CD14-positive monocyte (primary cell): ENCODE measurements at regions not wholly inside any gene's neighbourhood (a gene's known extent, or its start where the extent isn't known, plus 50 kb on each side); places are given as distances from the start of the nearest gene placed in this dataset.

Experiments used
- DNase-seq, 3 donors: peaks; one replicate each; pipeline ENCODE4 v3.0.0-alpha.2; 2011 to 2022
- H2AFZ ChIP-seq: 2 replicates; pipeline ENCODE4 v1.6.0; 2012; ENCODE audit warnings: mild to moderate bottlenecking, low read depth, low read length, inconsistent platforms; ENCODE audit not compliant: insufficient read depth, poor library complexity, severe bottlenecking
- H3K27ac ChIP-seq, 2 donors: 1 replicate in 1 of 2; 2 replicates in 1 of 2; pipeline ENCODE4 v1.5.1; 2012 to 2013; ENCODE audit warnings: low read length in 2 of 2, control low read depth in 1 of 2, inconsistent platforms in 1 of 2, low read depth in 1 of 2, mild to moderate bottlenecking in 1 of 2
- H3K27me3 ChIP-seq, 2 donors: one replicate each; pipeline versions ENCODE4 v1.6.0 to v1.6.1; 2011 to 2013; ENCODE audit warnings: low read length in 2 of 2; ENCODE audit not compliant: control insufficient read depth in 2 of 2, insufficient read depth in 2 of 2
- H3K36me3 ChIP-seq, 2 donors: replicated peaks in 1 of 2; 1 replicate in 1 of 2; 2 replicates in 1 of 2; pipeline versions ENCODE4 v1.5.1 to v1.6.1; 2012 to 2013; ENCODE audit warnings: low read length in 2 of 2, control low read depth in 1 of 2, inconsistent platforms in 1 of 2, mild to moderate bottlenecking in 1 of 2; ENCODE audit not compliant: insufficient read depth in 2 of 2, control insufficient read depth in 1 of 2
- H3K4me1 ChIP-seq, 2 donors: 1 replicate in 1 of 2; 2 replicates in 1 of 2; pipeline versions ENCODE4 v1.5.1 to v1.6.1; 2012 to 2013; ENCODE audit warnings: low read length in 2 of 2, control low read depth in 1 of 2, inconsistent platforms in 1 of 2, mild to moderate bottlenecking in 1 of 2, moderate library complexity in 1 of 2; ENCODE audit not compliant: insufficient read depth in 2 of 2, control insufficient read depth in 1 of 2
- H3K4me2 ChIP-seq: replicated peaks from 2 replicates; pipeline ENCODE3; 2012; ENCODE audit warnings: low read length, moderate library complexity, mild to moderate bottlenecking; ENCODE audit not compliant: poor library complexity, severe bottlenecking; ENCODE audit errors: extremely low read depth
- H3K4me3 ChIP-seq, 3 experiments: fragments of 200-600 bp in 1 of 3; sonication (generic) in 1 of 3; replicated peaks in 1 of 3; 1 replicate in 2 of 3; 2 replicates in 1 of 3; pipeline ENCODE4 v1.5.1; 2011 to 2013; ENCODE audit warnings: low read length in 3 of 3, mild to moderate bottlenecking in 3 of 3, control low read depth in 2 of 3, low read depth in 2 of 3, inconsistent platforms in 1 of 3, moderate library complexity in 1 of 3
- H3K79me2 ChIP-seq: 2 replicates; pipeline ENCODE4 v1.6.0; 2012; ENCODE audit warnings: mild to moderate bottlenecking, control low read depth, inconsistent platforms, low read length, moderate library complexity; ENCODE audit not compliant: insufficient read depth
- H3K9ac ChIP-seq: 2 replicates; pipeline ENCODE4 v1.6.0; 2017; ENCODE audit warnings: low read length, mild to moderate bottlenecking; ENCODE audit not compliant: insufficient read depth, poor library complexity, severe bottlenecking
- H3K9me3 ChIP-seq, 2 donors: replicated peaks in 1 of 2; 1 replicate in 1 of 2; 2 replicates in 1 of 2; pipeline versions ENCODE4 v1.5.1 to v1.6.1; 2012 to 2013; ENCODE audit warnings: low read length in 2 of 2, control low read depth in 1 of 2; ENCODE audit not compliant: control insufficient read depth in 1 of 2, insufficient read depth in 1 of 2
- H4K20me1 ChIP-seq: 2 replicates; pipeline ENCODE4 v1.6.0; 2012; ENCODE audit warnings: mild to moderate bottlenecking, low read length, control low read depth, moderate library complexity; ENCODE audit not compliant: insufficient read depth
- H3K27ac Mint-ChIP-seq, 7 donors: one replicate each; pipeline ENCODE4 v1.8.0; 2020; ENCODE audit warnings: mild to moderate bottlenecking in 7 of 7, mixed read lengths in 7 of 7, moderate library complexity in 6 of 7, inconsistent platforms in 2 of 7
- H3K27me3 Mint-ChIP-seq, 3 donors: one replicate each; pipeline ENCODE4 v1.8.0; 2021 to 2022; ENCODE audit warnings: low read depth in 3 of 3, mild to moderate bottlenecking in 3 of 3, mixed read lengths in 3 of 3, moderate library complexity in 3 of 3, inconsistent platforms in 1 of 3
- H3K36me3 Mint-ChIP-seq, 2 donors: one replicate each; pipeline ENCODE4 v1.8.0; 2020; ENCODE audit warnings: mixed read lengths in 2 of 2, inconsistent platforms in 1 of 2, mild to moderate bottlenecking in 1 of 2
- H3K4me1 Mint-ChIP-seq: one replicate; pipeline ENCODE4 v1.8.0; 2020; ENCODE audit warnings: mild to moderate bottlenecking, mixed read lengths
- H3K4me3 Mint-ChIP-seq, 2 donors: one replicate each; pipeline ENCODE4 v1.8.0; 2020; ENCODE audit warnings: mild to moderate bottlenecking in 2 of 2, mixed read lengths in 2 of 2, moderate library complexity in 1 of 2
- H3K9me3 Mint-ChIP-seq, 7 donors: one replicate each; pipeline ENCODE4 v1.8.0; 2020 to 2022; ENCODE audit warnings: mixed read lengths in 7 of 7, mild to moderate bottlenecking in 6 of 7, moderate library complexity in 6 of 7, inconsistent platforms in 2 of 7
- WGBS: methylation state at CpG from one replicate; pipeline ENCODE4 v1.1.5; 2013; ENCODE audit warnings: missing lambda C conversion rate; ENCODE audit not compliant: insufficient coverage; 5-methylcytosine and 5-hydroxymethylcytosine counted together
- intact Hi-C, 2 donors: fragments of 100-400 bp; cut with micrococcal nuclease; formaldehyde crosslinking; loops; one replicate each; pipeline versions ENCODE4 v1.15.0 to v1.15.1; 2023
- TF ChIP-seq, protein P1 (sequence below): fragments of 200-600 bp; IDR thresholded peaks from one replicate; pipeline ENCODE4 v1.8.0; 2022; ENCODE audit warnings: antibody characterized with exemption, mild to moderate bottlenecking

DNA sequence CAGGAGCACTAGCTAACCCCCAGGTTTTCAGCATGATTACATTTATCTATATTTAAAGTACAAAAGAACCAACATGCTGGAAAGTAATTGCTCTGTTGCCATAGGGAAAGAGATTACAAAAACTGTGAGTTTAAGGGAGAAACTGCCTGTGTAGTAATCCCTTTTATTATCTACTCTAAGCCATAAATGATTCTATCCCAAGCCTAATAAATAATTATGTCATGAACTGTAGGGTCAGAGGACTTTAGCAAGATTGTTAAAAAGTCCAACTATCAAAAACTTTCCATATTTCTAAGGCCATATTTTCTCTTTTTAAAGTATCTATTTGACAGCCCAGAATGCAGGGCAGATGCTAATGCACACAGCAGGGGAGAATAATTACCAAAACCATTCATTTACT, 573.8 kb upstream of the MIR17HG start:
- Histone ChIP-seq H3K4me1 (peaks cover 0 to under 1% of the 10 kb centered on the region in 2 donors), H4K20me1 (no peaks in the 10 kb centered on the region), H3K79me2 (no peaks in the 10 kb centered on the region), H3K27ac (no peak overlapping the region), H3K4me2 (no peak overlapping the region), H3K27me3 (no peaks in the 10 kb centered on the region), H3K9me3 (no peaks in the 10 kb centered on the region), H3K4me3 (no peak overlapping the region), H2AFZ (no peak overlapping the region), H3K36me3 (no peaks in the 10 kb centered on the region), H3K9ac (no peak overlapping the region)
- DNase-seq: no peak
- TF ChIP-seq, protein P1, sequence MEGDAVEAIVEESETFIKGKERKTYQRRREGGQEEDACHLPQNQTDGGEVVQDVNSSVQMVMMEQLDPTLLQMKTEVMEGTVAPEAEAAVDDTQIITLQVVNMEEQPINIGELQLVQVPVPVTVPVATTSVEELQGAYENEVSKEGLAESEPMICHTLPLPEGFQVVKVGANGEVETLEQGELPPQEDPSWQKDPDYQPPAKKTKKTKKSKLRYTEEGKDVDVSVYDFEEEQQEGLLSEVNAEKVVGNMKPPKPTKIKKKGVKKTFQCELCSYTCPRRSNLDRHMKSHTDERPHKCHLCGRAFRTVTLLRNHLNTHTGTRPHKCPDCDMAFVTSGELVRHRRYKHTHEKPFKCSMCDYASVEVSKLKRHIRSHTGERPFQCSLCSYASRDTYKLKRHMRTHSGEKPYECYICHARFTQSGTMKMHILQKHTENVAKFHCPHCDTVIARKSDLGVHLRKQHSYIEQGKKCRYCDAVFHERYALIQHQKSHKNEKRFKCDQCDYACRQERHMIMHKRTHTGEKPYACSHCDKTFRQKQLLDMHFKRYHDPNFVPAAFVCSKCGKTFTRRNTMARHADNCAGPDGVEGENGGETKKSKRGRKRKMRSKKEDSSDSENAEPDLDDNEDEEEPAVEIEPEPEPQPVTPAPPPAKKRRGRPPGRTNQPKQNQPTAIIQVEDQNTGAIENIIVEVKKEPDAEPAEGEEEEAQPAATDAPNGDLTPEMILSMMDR: no peak
- Mint-ChIP-seq H3K9me3 (peaks cover 0 to 4% (median 0%) of the 10 kb centered on the region in 7 donors), H3K27ac (no peak overlapping the region), H3K36me3 (no peaks in the 10 kb centered on the region), H3K27me3 (no peaks in the 10 kb centered on the region), H3K4me3 (no peak overlapping the region), H3K4me1 (peaks cover under 1% of the 10 kb centered on the region)
- intact Hi-C loops: no loop called here

GRCh38 chr13:90776051-90776748, 571.3 kb upstream of the MIR17HG start:
- Histone ChIP-seq H3K4me2 (no peak overlapping the region), H3K9me3 (no peaks in the 10 kb centered on the region), H3K79me2 (no peaks in the 10 kb centered on the region), H3K4me3 (no peak overlapping the region), H3K36me3 (no peaks in the 10 kb centered on the region), H3K4me1 (no peaks in the 10 kb centered on the region), H2AFZ (no peak overlapping the region), H4K20me1 (no peaks in the 10 kb centered on the region), H3K27me3 (no peaks in the 10 kb centered on the region), H3K27ac (no peak overlapping the region), H3K9ac (no peak overlapping the region)
- H3K4me1 Mint-ChIP-seq: no peaks in the 10 kb centered on the region
- no peaks in the 10 kb centered on the region for H3K36me3 Mint-ChIP-seq
- intact Hi-C loops: no loop called here
- H3K27ac Mint-ChIP-seq: no peak overlapping the region
- H3K9me3 Mint-ChIP-seq: peaks cover 0 to 4% (median 0%) of the 10 kb centered on the region in 7 donors
- no peak for DNase-seq
- no peak overlapping the region for H3K4me3 Mint-ChIP-seq
- WGBS: 100% methylated on average over 4 of the region's 7 CpGs
- TF ChIP-seq, protein P1: no peak
- no peaks in the 10 kb centered on the region for H3K27me3 Mint-ChIP-seq
